HepG2 (cell line): ENCODE measurements at regions not wholly inside any gene's neighbourhood (a gene's known extent, or its start where the extent isn't known, plus 50 kb on each side); places are given as distances from the start of the nearest gene placed in this dataset.

Source experiments
- ATAC-seq: fragments of 200-7000 bp; cut with Tn5 transposase; 3 replicates; pipeline ENCODE4 v1.9.1; 2020; ENCODE audit warnings: mild to moderate bottlenecking, moderate library complexity
- BruUV-seq: library from RNA; stranded (reverse); fragments of 400-500 nt; replicated peaks from 2 replicates; lab custom pipeline; 2021; lab: Mats Ljungman, UMichigan
- CTCF ChIA-PET: fragments of 300-600 bp; formaldehyde crosslinking; extraction: SDS; loops from one replicate; lab custom pipeline; 2021; ENCODE audit warnings: low total read pairs, inconsistent platforms, low intra/inter-chr PET ratio; lab: Yijun Ruan, JAX
- POLR2A ChIA-PET: fragments of 350-600 bp; sonication (Branson Sonifier 250); formaldehyde crosslinking; loops from one replicate; lab custom pipeline; 2020; ENCODE audit warnings: antibody characterized with exemption, inconsistent platforms; lab: Yijun Ruan, JAX
- DNase-seq: peaks from one replicate; pipeline ENCODE4 v3.0.0-alpha.2; 2015; ENCODE audit warnings: low spot score
- FAIRE-seq: peaks from 3 replicates; lab custom pipeline; 2011; peaks lifted over from hg19 to GRCh38; lab: Jason Lieb, UNC
- H2AFZ ChIP-seq: one replicate; pipeline ENCODE4 v1.6.1; 2011; ENCODE audit warnings: low read length, inconsistent platforms
- H3K27ac ChIP-seq: fragments of 300-600 bp; 3 replicates; pipeline ENCODE4 v1.8.0; 2011; ENCODE audit warnings: mixed run types, mild to moderate bottlenecking, mixed read lengths, low read length, inconsistent platforms; ENCODE audit not compliant: insufficient read depth; ENCODE audit errors: extremely low read length
- H3K27me3 ChIP-seq, 2 experiments: fragments of 200-600 bp in 1 of 2; 2 replicates in 1 of 2; 3 replicates in 1 of 2; pipeline versions ENCODE4 v1.6.0 to v1.8.0; 2011; ENCODE audit warnings: low read length in 2 of 2, mild to moderate bottlenecking in 2 of 2, moderate library complexity in 2 of 2, inconsistent platforms in 1 of 2; ENCODE audit not compliant: insufficient read depth in 2 of 2, control insufficient read depth in 1 of 2
- H3K36me3 ChIP-seq, 2 experiments: fragments of 200-600 bp in 1 of 2; replicated peaks in 1 of 2; 2 replicates in 1 of 2; 3 replicates in 1 of 2; pipeline versions ENCODE4 v1.5.1 to v1.8.0; 2011; ENCODE audit warnings: low read length in 2 of 2, inconsistent platforms in 1 of 2; ENCODE audit not compliant: insufficient read depth in 2 of 2, control insufficient read depth in 1 of 2
- H3K4me1 ChIP-seq: 2 replicates; pipeline ENCODE4 v1.5.1; 2012; ENCODE audit warnings: low read length, inconsistent platforms; ENCODE audit not compliant: insufficient read depth
- H3K4me2 ChIP-seq: 2 replicates; pipeline ENCODE4 v1.6.0; 2011; ENCODE audit warnings: low read depth, low read length, inconsistent platforms
- H3K4me3 ChIP-seq, 3 experiments: fragments of 200-600 bp in 1 of 3; sonication (generic), shearing (Covaris generic) in 1 of 3; replicated peaks in 1 of 3; 2 replicates each; pipeline ENCODE4 v1.5.1; 2011 to 2016; ENCODE audit warnings: low read length in 3 of 3, inconsistent platforms in 2 of 3, low read depth in 2 of 3, mild to moderate bottlenecking in 2 of 3, control low read depth in 1 of 3, mixed read lengths in 1 of 3; ENCODE audit not compliant: insufficient read depth in 1 of 3
- H3K79me2 ChIP-seq: one replicate; pipeline ENCODE4 v1.6.1; 2011; ENCODE audit warnings: low read length, inconsistent platforms; ENCODE audit not compliant: insufficient read depth
- H3K9ac ChIP-seq: 2 replicates; pipeline ENCODE4 v1.6.0; 2011; ENCODE audit warnings: mild to moderate bottlenecking, low read depth, low read length, inconsistent platforms; ENCODE audit not compliant: insufficient read depth
- H3K9me3 ChIP-seq: 2 replicates; pipeline ENCODE4 v1.5.1; 2012; ENCODE audit warnings: mild to moderate bottlenecking, low read length
- H4K20me1 ChIP-seq: 2 replicates; pipeline ENCODE4 v1.6.0; 2011; ENCODE audit warnings: inconsistent platforms, mild to moderate bottlenecking, low read length, moderate library complexity; ENCODE audit not compliant: insufficient read depth
- ATM ChIP-seq: fragments of 450-650 bp; IDR thresholded peaks from 2 replicates; pipeline ENCODE4 v1.7.1; 2017; ENCODE audit warnings: mild to moderate bottlenecking, borderline replicate concordance
- BCLAF1 ChIP-seq: fragments of 450-650 bp; IDR thresholded peaks from 2 replicates; pipeline ENCODE4 v1.6.1; 2017; ENCODE audit warnings: mild to moderate bottlenecking
- CTCF ChIP-seq: sonication (generic); formaldehyde crosslinking; IDR thresholded peaks from 2 replicates; pipeline ENCODE4 v1.5.0; 2020; ENCODE audit warnings: mild to moderate bottlenecking, missing genetic modification reagents, moderate library complexity
- FOXO1 ChIP-seq: sonication (generic); formaldehyde crosslinking; IDR thresholded peaks from 2 replicates; pipeline ENCODE4 v1.4.0; 2020; ENCODE audit warnings: missing genetic modification reagents
- GATAD2A ChIP-seq: IDR thresholded peaks from 2 replicates; pipeline ENCODE4 v1.6.1; 2016
- HMG20A ChIP-seq: IDR thresholded peaks from 2 replicates; pipeline ENCODE4 v1.6.1; 2016; ENCODE audit warnings: borderline replicate concordance
- HMG20B ChIP-seq: conservative IDR thresholded peaks from 2 replicates; pipeline ENCODE4 v1.6.1; 2016; ENCODE audit warnings: missing genetic modification reagents, missing compliant biosample characterization
- HNF1B ChIP-seq: sonication (generic); formaldehyde crosslinking; IDR thresholded peaks from 2 replicates; pipeline ENCODE4 v1.5.1; 2020; ENCODE audit warnings: mild to moderate bottlenecking, moderate library complexity, missing genetic modification reagents
- KDM3A ChIP-seq: IDR thresholded peaks from 2 replicates; pipeline ENCODE4 v1.6.1; 2018; ENCODE audit warnings: low read depth, missing compliant biosample characterization
- MAFF ChIP-seq: IDR thresholded peaks from 2 replicates; pipeline ENCODE4 v1.6.1; 2011; ENCODE audit warnings: low read depth, low read length, improper control_type of control experiment
- MED1 ChIP-seq: sonication (generic); formaldehyde crosslinking; IDR thresholded peaks from 2 replicates; pipeline ENCODE4 v1.4.0; 2020; ENCODE audit warnings: missing genetic modification reagents
- NFIB ChIP-seq: sonication (generic); formaldehyde crosslinking; IDR thresholded peaks from 2 replicates; pipeline ENCODE4 v1.9.0; 2021; ENCODE audit warnings: missing genetic modification reagents, mild to moderate bottlenecking, borderline replicate concordance
- NR2F2 ChIP-seq: IDR thresholded peaks from 2 replicates; pipeline ENCODE4 v1.6.1; 2012; ENCODE audit warnings: low read depth, inconsistent platforms, borderline replicate concordance
- RAD51 ChIP-seq: fragments of 450-650 bp; IDR thresholded peaks from 2 replicates; pipeline ENCODE4 v1.6.1; 2016; ENCODE audit warnings: borderline replicate concordance
- SRSF9 ChIP-seq: fragments of 200-400 bp; formaldehyde crosslinking; IDR thresholded peaks from 2 replicates; pipeline ENCODE4 v1.6.1; 2018; ENCODE audit warnings: borderline replicate concordance, mild to moderate bottlenecking, low read depth, low read length; ENCODE audit not compliant: insufficient read depth, poor library complexity, severe bottlenecking
- TCF7 ChIP-seq: sonication (generic); IDR thresholded peaks from 2 replicates; pipeline ENCODE4 v1.6.1; 2016; ENCODE audit warnings: antibody characterized with exemption, low read depth
- ZKSCAN5 ChIP-seq: sonication (generic); formaldehyde crosslinking; IDR thresholded peaks from 2 replicates; pipeline ENCODE4 v1.5.1; 2020; ENCODE audit warnings: mild to moderate bottlenecking, missing genetic modification reagents
- WGBS: methylation state at CpG from one replicate; pipeline ENCODE4 v1.1.6; 2017; ENCODE audit warnings: low lambda C conversion rate; 5-methylcytosine and 5-hydroxymethylcytosine counted together
- in situ Hi-C: cut with HindIII; loops from 2 replicates; pipeline ENCODE4 v1.10.0; 2017; ENCODE audit warnings: low pct_unique_long_range_greater_than_20kb; ENCODE audit not compliant: extremely low pct_ligation_motif_present
- intact Hi-C: fragments of 100-400 bp; cut with micrococcal nuclease; formaldehyde crosslinking; loops from one replicate; pipeline ENCODE4 v1.10.0; 2022; ENCODE audit not compliant: unreplicated experiment
- TF ChIP-seq, protein P1 (sequence below): sonication (generic); formaldehyde crosslinking; IDR thresholded peaks from 2 replicates; pipeline ENCODE4 v1.4.0; 2020; ENCODE audit warnings: missing genetic modification reagents, mild to moderate bottlenecking, borderline replicate concordance

- ATAC-seq = no peak
- Histone ChIP-seq H3K36me3 (no peaks in the 10 kb centered on the region), H3K27ac (no peak overlapping the region), H3K4me1 (no peaks in the 10 kb centered on the region), H3K4me3 (no peak overlapping the region), H3K9ac (no peak overlapping the region), H3K79me2 (no peaks in the 10 kb centered on the region), H3K9me3 (peaks cover 86% of the 10 kb centered on the region), H2AFZ (no peak overlapping the region), H3K4me2 (no peak overlapping the region), H3K27me3 (no peaks in the 10 kb centered on the region), H4K20me1 (no peaks in the 10 kb centered on the region)
- no TSS peak for BruUV-seq
- no peak for FAIRE-seq
- ChIA-PET CTCF (no interaction called here), POLR2A (no interaction called here)
- 2% methylated on average over 2 of the region's 2 CpGs for WGBS
- DNase-seq = no peak
- intact Hi-C loops = no loop called here
- in situ Hi-C loops = no loop called here
- TF ChIP-seq GATAD2A (CRISPR knock-in tag) = no peak
- TF ChIP-seq ZKSCAN5 (CRISPR knock-in tag) = no peak
- TF ChIP-seq MED1 (CRISPR knock-in tag) = no peak
- no peak for TF ChIP-seq HNF1B (CRISPR knock-in tag)
- TF ChIP-seq HMG20A (CRISPR knock-in tag) = no peak
- TF ChIP-seq RAD51 = no peak
- TF ChIP-seq KDM3A (CRISPR knock-in tag) = no peak
- no peak for TF ChIP-seq BCLAF1
- no peak for TF ChIP-seq HMG20B (CRISPR knock-in tag)
- no peak for TF ChIP-seq CTCF (CRISPR knock-in tag)
- no peak for TF ChIP-seq NFIB (CRISPR knock-in tag)
- TF ChIP-seq, protein P1, sequence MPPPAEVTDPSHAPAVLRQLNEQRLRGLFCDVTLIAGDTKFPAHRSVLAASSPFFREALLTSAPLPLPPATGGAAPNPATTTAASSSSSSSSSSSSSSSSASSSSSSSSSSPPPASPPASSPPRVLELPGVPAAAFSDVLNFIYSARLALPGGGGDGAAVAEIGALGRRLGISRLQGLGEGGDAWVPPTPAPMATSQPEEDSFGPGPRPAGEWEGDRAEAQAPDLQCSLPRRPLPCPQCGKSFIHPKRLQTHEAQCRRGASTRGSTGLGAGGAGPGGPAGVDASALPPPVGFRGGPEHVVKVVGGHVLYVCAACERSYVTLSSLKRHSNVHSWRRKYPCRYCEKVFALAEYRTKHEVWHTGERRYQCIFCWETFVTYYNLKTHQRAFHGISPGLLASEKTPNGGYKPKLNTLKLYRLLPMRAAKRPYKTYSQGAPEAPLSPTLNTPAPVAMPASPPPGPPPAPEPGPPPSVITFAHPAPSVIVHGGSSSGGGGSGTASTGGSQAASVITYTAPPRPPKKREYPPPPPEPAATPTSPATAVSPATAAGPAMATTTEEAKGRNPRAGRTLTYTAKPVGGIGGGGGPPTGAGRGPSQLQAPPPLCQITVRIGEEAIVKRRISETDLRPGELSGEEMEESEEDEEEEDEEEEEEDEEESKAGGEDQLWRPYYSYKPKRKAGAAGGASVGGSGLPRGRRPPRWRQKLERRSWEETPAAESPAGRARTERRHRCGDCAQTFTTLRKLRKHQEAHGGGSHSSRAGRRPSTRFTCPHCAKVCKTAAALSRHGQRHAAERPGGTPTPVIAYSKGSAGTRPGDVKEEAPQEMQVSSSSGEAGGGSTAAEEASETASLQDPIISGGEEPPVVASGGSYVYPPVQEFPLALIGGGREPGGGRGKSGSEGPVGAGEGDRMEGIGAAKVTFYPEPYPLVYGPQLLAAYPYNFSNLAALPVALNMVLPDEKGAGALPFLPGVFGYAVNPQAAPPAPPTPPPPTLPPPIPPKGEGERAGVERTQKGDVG (CRISPR knock-in tag) = no peak
- no peak for TF ChIP-seq TCF7
- TF ChIP-seq MAFF = no peak
- no peak for TF ChIP-seq FOXO1 (CRISPR knock-in tag)
- TF ChIP-seq NR2F2 = no peak
- no peak for TF ChIP-seq SRSF9
- no peak for TF ChIP-seq ATM
Observed at GRCh38 chr10:10617686-10618085, 400.0 kb upstream of the CELF2 start.
